OCI-LY1 (cell line): ENCODE measurements at regions not wholly inside any gene's neighbourhood (a gene's known extent, or its start where the extent isn't known, plus 50 kb on each side); places are given as distances from the start of the nearest gene placed in this dataset.

Source experiments
- H2AFZ ChIP-seq: fragments of 200-600 bp; sonication (generic), shearing (Covaris generic); 2 replicates; pipeline ENCODE4 v1.6.0; 2014; ENCODE audit warnings: antibody characterized with exemption, mild to moderate bottlenecking, low read length
- H3F3A ChIP-seq: fragments of 200-600 bp; sonication (generic), shearing (Covaris generic); 2 replicates; pipeline ENCODE4 v1.6.0; 2014; ENCODE audit warnings: mild to moderate bottlenecking, antibody characterized with exemption, low read length, moderate library complexity; ENCODE audit not compliant: insufficient read depth
- H3K27ac ChIP-seq: fragments of 200-600 bp; sonication (generic); 2 replicates; pipeline ENCODE4 v1.5.1; 2014; ENCODE audit warnings: low read length, mixed run types, mild to moderate bottlenecking, low read depth; ENCODE audit not compliant: poor library complexity, severe bottlenecking
- H3K27me3 ChIP-seq: fragments of 200-600 bp; sonication (generic); 2 replicates; pipeline ENCODE4 v1.6.0; 2014; ENCODE audit warnings: antibody characterized with exemption, mild to moderate bottlenecking, low read length, moderate library complexity; ENCODE audit not compliant: insufficient read depth
- H3K36me3 ChIP-seq: fragments of 200-600 bp; sonication (generic); 2 replicates; pipeline ENCODE4 v1.6.1; 2014; ENCODE audit warnings: mild to moderate bottlenecking, antibody characterized with exemption, low read length, moderate library complexity, mixed read lengths; ENCODE audit not compliant: insufficient read depth
- H3K4me1 ChIP-seq: fragments of 200-600 bp; sonication (generic); 2 replicates; pipeline ENCODE4 v1.5.1; 2014; ENCODE audit warnings: mild to moderate bottlenecking, low read length, moderate library complexity; ENCODE audit not compliant: insufficient read depth, severe bottlenecking
- H3K4me2 ChIP-seq: fragments of 200-600 bp; sonication (generic), shearing (Covaris generic); 2 replicates; pipeline ENCODE4 v1.6.1; 2014; ENCODE audit warnings: low read length
- H3K4me3 ChIP-seq: fragments of 200-600 bp; sonication (generic); 2 replicates; pipeline ENCODE4 v1.5.1; 2014; ENCODE audit warnings: low read length, low read depth, mild to moderate bottlenecking, mixed read lengths; ENCODE audit not compliant: poor library complexity, severe bottlenecking
- H3K79me2 ChIP-seq: fragments of 200-600 bp; shearing (Covaris generic); 2 replicates; pipeline ENCODE4 v1.6.1; 2016; ENCODE audit warnings: mixed run types, low read length, mixed read lengths; ENCODE audit not compliant: insufficient read depth
- H3K9ac ChIP-seq: fragments of 200-600 bp; sonication (generic), shearing (Covaris generic); 2 replicates; pipeline ENCODE4 v1.6.1; 2014; ENCODE audit warnings: mild to moderate bottlenecking, low read length, mixed read lengths
- H3K9me2 ChIP-seq: fragments of 200-600 bp; sonication (generic), shearing (Covaris generic); 2 replicates; pipeline ENCODE4 v1.6.1; 2014; ENCODE audit warnings: low read depth, mild to moderate bottlenecking, low read length, mixed read lengths
- H3K9me3 ChIP-seq: fragments of 200-600 bp; shearing (Covaris generic); 2 replicates; pipeline ENCODE4 v1.6.1; 2014; ENCODE audit warnings: low read length, mixed read lengths
- H4K20me1 ChIP-seq: fragments of 200-600 bp; sonication (generic), shearing (Covaris generic); 2 replicates; pipeline ENCODE4 v1.6.0; 2016; ENCODE audit warnings: mild to moderate bottlenecking, low read length; ENCODE audit not compliant: insufficient read depth
- CTCF ChIP-seq: fragments of 200-600 bp; sonication (generic), shearing (Covaris generic); IDR thresholded peaks from 2 replicates; pipeline ENCODE4 v1.5.1; 2017; ENCODE audit warnings: mild to moderate bottlenecking, antibody characterized with exemption, low read length, moderate library complexity, mixed read lengths
- EZH2 ChIP-seq: fragments of 200-600 bp; sonication (generic), shearing (Covaris generic); IDR thresholded peaks from 2 replicates; pipeline ENCODE4 v1.8.0; 2017; ENCODE audit warnings: borderline replicate concordance, mixed run types, mild to moderate bottlenecking, antibody characterized with exemption, low read length, moderate library complexity, mixed read lengths

- no peaks in the 10 kb centered on the region for H3K4me1 ChIP-seq
- H3K9ac ChIP-seq, result no peak overlapping the region
- no peak overlapping the region for H2AFZ ChIP-seq
- H3K27ac ChIP-seq, result no peak overlapping the region
- H3F3A ChIP-seq, result no peaks in the 10 kb centered on the region
- no peaks in the 10 kb centered on the region for H4K20me1 ChIP-seq
- no peak overlapping the region for H3K4me2 ChIP-seq
- H3K9me3 ChIP-seq, result no peaks in the 10 kb centered on the region
- H3K79me2 ChIP-seq, result no peaks in the 10 kb centered on the region
- H3K36me3 ChIP-seq, result no peaks in the 10 kb centered on the region
- no peak overlapping the region for H3K4me3 ChIP-seq
- H3K9me2 ChIP-seq, result no peaks in the 10 kb centered on the region
- no peaks in the 10 kb centered on the region for H3K27me3 ChIP-seq
- TF ChIP-seq EZH2 (no peak), CTCF (no peak)
Measured at GRCh38 chr21:27382404-27382803, 415.5 kb upstream of the ADAMTS5 start.

- Histone ChIP-seq H3K27me3 (no peaks in the 10 kb centered on the region), H3F3A (no peaks in the 10 kb centered on the region), H3K4me1 (no peaks in the 10 kb centered on the region), H3K27ac (no peak overlapping the region), H3K36me3 (no peaks in the 10 kb centered on the region), H3K4me3 (no peak overlapping the region), H4K20me1 (no peaks in the 10 kb centered on the region), H2AFZ (no peak overlapping the region), H3K79me2 (no peaks in the 10 kb centered on the region), H3K9me2 (no peaks in the 10 kb centered on the region), H3K9ac (no peak overlapping the region), H3K4me2 (no peak overlapping the region), H3K9me3 (no peaks in the 10 kb centered on the region)
- TF ChIP-seq CTCF, result no peak
- TF ChIP-seq EZH2, result no peak
Measured at GRCh38 chr21:27380303-27380702, 413.4 kb upstream of the ADAMTS5 start.

GRCh38 chr21:27379354-27379753 lies 412.5 kb upstream of the ADAMTS5 start:
- H3K36me3 ChIP-seq, result no peaks in the 10 kb centered on the region
- H3K9me3 ChIP-seq, result no peaks in the 10 kb centered on the region
- H2AFZ ChIP-seq, result no peak overlapping the region
- H3K9me2 ChIP-seq, result no peaks in the 10 kb centered on the region
- H4K20me1 ChIP-seq, result no peaks in the 10 kb centered on the region
- H3K4me3 ChIP-seq, result no peak overlapping the region
- no peaks in the 10 kb centered on the region for H3F3A ChIP-seq
- no peaks in the 10 kb centered on the region for H3K27me3 ChIP-seq
- H3K4me2 ChIP-seq, result no peak overlapping the region
- H3K4me1 ChIP-seq, result no peaks in the 10 kb centered on the region
- H3K27ac ChIP-seq, result no peak overlapping the region
- no peaks in the 10 kb centered on the region for H3K79me2 ChIP-seq
- no peak for TF ChIP-seq CTCF
- TF ChIP-seq EZH2, result no peak
- H3K9ac ChIP-seq, result no peak overlapping the region
